HG03280 (cell line): ENCODE measurements at regions not wholly inside any gene's neighbourhood (a gene's known extent, or its start where the extent isn't known, plus 50 kb on each side); places are given as distances from the start of the nearest gene placed in this dataset.

ENCODE experiments used
- ATAC-seq: cut with Tn5 transposase; IDR thresholded peaks from one replicate; pipeline ENCODE4 v1.9.1; 2021; ENCODE audit warnings: mild to moderate bottlenecking, moderate library complexity; ENCODE audit not compliant: unreplicated experiment

DNA sequence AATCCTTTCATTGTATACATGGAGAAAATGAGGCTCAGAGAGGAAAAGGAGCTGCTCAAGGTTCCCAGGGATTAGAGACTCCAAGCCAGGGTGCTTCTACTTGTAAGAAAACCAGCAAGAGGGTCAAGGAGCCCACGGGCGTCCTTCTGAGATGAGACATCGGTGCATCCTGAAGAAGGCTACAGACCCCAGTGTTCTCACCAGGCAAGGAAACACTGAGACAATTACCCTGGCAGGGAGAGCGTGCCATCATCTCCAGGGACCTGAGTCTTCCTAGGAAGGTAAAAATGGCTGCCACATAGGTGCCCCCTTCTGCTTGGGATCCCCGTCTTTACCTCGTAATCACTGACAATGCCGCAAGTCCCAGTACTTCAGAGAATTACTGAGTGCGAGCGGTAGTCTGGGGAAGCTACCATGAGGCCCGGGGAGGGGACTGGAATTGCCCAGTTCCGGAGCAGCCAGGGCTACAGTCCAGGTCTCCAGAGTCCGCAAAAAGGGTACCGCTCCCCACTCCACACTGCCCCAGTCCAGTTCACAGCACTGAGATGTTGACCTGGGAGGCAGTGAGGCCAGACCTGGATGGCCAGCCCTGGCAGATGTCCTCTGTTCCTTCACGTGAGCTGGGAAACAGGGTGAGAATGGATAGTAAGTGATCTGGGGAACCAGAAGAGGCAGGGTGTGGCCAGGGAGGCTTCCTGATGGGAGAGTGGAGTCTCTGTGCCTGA is 164.7 kb upstream of the SMAD3 start:
- no peak for ATAC-seq

DNA sequence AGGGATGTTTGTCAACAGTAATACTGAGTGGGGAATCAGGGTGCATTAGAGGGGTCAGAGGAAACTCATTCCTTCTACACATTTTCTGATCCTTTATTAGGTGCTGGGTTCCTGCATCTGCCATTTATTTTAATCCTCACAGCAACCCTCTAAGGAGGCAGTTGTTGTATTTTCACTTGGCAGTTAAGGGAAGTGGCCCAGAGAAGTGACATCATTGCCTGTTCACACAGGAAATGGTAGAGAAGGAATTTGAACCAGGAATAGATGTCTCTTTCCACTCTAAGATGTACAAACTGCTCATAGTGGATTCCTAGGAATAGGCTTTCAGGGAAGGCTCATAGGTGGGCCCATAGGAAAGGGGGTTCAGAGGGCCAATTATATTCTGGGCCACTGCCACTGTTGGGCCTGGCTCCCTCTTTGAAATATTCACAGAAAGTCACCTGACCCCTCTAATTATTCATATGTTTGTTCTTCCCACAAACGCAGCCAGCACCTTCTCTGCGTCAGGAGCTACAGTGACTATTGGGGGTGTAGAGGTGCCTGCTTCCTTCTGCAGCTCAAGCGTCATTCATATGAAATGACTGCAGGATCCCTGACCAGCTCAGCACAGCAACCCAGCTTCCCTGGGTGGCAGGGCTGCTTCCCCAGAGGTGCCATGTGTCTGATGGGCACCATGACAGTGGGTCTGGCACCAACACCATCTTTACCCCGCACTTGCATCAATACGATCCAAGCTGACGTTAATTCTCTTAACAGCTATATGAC is 163.9 kb upstream of the SMAD3 start:
- no peak for ATAC-seq

DNA sequence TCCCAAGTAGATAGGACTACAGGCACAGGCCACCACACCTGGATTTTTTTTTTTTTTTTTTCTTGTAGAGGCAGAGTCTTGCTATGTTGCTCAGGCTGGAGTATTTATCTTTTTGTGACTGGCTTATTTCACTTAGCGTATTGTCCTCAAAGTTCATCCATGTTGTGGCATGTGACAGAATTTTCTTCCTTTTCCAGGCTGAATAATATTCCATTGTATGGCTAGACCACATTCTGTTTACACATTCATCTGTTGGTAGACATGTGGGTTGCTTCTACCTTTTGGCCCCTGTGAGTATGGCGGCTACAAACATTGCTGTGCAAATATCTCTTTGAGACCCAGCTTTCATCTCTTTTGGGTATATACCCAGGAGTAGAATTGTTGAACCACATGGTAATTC is 160.2 kb upstream of the SMAD3 start:
- no peak for ATAC-seq

DNA sequence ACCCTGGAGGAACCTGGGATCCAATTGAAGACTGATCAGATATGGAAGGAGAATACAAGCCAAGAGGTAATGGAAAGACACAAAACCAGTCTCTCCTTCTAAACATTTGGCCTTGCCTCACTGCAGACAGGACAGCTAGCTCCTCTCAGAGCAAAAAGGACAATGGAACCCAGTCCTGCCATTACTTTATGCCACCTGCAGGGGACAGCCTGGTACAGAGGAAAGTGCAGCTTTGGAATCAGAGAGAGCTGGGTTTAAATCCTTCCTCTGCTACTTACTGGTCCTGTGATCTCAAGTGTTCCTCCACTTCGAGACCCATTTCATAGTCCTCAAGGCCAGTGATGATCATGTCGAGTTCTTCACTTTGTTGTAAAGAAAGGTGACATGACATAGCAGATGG is 159.4 kb upstream of the SMAD3 start:
- ATAC-seq, result no peak

DNA sequence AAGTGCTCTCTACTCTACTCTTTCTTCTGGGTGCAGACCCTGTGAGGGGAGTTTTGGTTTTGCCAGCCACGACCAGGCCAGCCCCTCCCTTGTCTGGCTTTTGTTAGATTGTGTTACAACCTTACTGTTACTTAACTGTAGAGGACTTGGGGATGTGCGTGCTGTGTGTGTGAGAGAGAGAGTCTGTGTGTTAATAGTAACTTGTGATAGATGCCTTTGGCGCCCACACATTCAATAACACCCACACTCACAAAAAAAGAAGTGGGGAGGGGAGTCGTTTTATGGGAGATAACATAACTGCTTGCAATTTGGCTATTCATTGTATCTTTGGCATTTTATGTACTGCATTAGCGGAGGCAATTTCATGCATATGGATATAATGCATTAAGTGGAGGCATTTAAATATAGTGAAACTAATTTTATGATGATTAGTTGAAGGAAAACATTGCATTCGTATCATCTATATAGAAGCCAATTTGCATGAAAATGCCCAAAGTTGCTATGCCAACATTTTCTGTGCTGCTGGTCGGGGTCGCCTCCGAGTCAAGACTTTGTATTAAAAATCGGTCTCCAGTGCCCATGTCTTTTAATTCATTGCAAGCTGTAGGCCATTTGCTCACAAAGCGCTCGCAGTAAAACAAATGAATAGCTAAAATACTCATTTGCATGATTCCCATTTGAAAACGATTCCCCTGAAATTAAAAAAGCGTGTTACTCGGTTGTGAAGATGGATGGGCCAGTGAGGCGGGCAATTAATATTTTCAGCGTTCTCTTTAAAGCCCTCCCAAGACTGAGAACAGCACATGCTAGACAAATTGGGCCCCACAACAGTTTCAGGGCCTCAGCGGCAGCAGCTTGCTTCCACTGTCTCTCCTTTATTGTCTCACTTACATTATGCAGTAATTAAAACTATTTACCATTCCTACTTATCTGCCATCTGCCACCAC is 158.5 kb upstream of the SMAD3 start:
- no peak for ATAC-seq

DNA sequence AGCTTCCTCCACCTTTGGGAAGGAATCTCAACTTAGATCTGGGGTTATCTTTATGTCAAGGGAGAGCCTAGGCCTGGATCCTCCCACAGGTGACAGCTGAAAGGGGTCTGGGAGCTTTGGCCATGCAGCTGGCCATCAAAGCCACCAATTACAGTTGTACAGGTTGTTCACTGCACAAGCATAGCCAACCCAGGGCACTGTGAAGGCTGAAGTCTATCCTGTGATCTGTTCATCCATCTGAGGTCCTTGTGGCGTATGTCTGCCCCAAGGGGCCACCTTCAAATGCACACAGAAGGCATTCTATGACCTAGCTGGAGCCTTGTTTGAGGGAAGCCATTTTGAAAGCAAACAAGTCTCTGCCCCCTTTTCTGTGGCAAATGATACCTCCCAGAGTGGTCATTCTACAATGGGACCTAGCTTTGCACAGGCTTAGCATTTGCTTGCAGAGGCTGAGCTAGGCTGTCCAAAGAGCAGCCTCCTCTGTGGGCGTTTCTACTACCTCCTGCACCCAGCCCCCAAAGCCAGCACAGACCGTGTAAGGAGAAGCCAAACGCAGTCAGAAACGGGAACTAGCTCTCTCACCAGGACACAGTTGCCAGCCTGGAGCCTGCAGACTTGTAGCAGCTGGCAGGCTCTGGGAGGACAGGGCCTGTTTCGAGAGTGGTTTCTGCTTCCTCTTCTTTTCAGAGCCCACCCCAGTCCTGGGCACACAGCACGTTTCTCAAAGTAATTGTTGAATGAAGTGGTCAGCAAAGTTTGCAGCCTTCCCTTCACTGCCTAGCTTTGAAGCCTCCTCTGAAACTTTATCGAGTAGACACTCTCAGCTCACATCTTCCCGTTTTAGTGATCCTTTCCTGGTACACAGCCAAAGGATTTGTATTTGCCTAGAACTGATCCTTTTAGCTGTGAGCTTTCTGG is 157.3 kb upstream of the SMAD3 start:
- ATAC-seq, result no peak

DNA sequence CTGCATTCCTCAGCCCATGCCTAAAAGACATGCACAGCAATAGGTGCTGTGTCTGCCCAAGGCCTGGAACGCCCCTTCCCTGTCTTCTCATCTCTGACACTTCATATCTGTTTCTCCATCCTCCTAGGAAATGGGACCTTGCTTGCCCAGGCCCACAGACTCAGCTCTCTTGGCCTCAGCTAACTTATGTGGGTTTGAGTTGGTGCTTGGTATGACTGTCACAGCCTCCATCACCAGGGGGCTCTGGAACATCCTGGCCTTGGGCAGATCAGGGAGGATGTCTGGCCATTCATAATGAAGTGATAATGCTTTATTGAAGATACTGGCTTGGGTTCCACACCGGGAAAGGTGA is 156.7 kb upstream of the SMAD3 start:
- no peak for ATAC-seq

DNA sequence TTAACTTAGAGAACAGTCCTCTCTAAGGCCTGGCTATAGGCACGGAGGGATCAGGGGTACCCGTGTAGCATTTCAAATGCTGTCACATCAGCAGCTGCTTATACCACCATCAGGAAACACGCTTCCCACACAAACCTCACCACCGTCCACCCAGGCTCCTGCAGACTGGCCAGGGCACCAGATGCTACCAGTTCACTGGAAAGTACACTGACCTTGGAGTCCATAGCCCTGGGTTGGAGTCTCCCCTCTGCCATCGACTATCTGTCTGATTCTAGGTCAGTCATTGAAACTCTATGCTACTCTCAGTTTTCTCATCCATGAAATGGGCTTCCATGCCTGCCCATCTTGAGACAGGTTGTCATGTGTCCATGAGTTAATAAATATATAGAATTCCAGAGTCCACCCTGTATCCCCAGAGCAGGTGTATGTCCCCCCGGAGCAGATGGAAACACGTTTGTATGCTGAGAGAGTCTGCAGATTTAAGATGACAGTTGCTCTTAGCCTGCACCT is 156.0 kb upstream of the SMAD3 start:
- ATAC-seq, result no peak

DNA sequence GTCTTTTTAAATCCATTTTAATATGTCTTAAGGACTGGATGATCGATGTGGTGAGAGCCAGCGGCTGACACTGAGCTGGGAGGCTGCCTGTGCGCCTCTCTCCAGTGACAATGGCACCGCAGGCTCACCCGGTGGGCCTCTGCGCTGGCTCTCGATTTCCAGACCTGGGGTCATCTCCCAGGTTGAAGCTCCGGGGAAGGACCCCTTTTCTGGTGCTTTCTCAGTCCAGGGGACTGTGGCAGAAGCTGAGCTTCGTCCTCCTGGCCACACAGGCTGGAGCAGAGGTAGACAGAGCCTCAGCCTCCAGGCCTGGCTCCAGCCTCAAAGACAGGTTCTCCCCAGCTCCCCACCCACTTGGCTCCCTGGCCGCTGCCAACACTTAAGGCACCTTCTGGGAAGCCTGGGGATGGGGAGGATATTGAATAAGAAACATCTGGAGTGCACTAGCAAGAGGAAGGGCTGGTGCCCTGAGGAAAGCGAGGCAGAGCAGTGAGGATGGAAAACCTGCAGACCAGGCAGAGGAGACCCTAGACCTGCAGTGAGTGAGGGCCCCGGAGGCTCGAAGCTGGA is 154.2 kb upstream of the SMAD3 start:
- no peak for ATAC-seq

DNA sequence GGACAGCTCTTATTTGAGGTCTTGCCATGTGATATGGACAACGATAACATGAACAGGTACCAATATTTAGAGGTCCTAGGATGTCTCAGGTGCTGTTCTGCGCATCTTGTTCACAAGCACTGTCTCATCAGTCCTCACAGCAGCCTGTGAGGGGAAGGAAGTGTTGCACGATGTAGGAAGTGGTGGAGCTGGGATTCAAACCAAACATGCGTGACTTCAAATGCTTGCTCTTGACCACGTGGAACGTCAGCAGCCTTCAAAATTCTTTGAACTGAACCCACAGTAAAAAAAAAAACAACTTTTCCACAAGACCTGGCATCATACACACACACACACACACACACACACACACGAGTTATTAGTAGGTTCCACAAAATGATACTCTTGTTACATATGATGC is 153.4 kb upstream of the SMAD3 start:
- ATAC-seq, result no peak

DNA sequence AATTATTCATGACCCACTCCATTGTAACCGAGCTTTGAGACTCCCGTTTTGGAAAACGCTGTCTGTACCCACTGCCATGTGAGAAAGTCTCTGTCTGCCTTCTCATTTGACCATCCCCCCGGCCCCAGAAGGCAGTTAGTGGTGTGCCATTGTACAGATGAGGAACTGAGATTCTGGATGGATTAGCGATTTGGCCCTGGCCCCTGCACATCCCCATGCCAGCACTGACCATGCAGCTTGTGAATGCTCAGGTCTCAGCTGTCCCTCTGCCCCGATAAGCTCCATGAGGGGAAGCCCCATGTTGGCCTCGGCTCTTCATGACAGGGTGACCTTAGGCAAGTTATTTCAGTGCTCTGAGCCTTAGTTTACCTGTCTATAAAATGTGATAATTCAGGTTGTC is 153.0 kb upstream of the SMAD3 start:
- no peak for ATAC-seq

DNA sequence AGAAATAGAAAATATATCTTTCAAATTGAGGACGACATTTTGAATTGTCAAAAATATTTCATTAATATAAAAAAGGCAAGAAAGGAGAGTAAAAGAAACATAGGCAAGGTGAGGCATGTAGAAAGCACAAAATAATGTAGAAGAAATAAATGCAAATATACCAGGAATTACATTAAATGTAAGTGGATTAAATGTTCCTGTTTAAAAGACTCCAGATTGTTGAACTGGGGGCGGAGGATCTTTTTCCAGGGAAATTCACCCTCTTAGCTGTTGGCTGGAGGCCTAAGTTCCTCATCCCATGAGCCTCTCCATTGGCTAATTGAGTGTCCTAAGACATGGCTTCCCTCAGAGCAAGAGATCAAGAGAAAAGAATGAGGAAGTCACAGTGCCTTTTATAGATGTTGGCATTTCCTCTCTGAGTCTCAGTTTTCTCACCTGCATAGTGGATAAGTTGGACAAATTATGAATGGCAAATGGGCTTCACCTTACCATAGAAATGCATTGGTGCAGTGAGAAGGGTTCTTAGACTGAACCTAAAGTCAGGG is 147.4 kb upstream of the SMAD3 start:
- ATAC-seq, result no peak

DNA sequence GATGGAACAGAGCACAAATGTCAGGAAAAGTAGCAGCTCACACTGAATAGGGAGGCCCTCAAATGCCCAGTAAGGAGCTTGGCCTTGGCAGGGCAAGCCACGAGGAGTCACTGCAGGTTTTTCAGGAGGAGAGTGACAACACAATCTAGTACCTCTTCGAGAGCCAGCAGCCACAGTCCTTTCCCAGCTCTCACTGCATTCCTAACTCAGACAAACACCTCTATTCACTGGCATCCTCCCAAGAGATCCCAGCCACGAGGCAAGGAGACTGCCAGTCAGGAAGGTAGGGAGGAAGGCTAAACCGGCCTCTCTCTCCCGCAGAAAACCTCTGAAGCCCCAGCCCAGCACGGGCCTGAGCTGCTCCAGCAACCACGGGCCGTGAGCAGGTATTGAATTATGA is 146.0 kb upstream of the SMAD3 start:
- ATAC-seq, result no peak

DNA sequence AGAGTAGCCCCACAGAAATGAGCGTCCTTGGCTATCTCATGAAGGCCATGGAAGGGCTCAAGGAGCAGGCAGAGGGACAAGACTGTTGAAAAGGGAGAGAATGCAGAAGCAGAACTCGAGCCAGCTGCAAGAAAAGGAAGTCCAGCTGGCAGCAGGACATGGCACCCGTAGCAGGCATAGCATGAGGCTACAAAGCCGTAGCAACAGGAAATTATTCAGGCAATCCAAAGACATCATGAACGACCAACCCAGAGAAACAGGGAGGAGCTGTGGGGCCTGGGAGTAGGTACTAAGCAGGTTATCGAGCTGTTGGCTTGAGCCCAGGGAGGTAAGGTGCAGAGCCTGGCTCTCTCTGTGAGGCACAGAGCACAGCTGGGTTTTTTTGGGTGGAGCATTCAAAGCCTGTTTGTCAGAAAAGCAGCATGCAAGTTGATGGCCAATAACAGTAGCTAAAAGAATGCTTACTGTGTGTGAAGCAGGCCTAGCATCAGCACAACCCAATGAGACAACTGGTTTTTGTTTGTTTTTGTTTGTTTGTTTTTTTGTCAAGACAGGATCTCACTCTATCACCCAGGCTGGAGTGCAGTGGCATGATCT is 144.0 kb upstream of the SMAD3 start:
- no peak for ATAC-seq

DNA sequence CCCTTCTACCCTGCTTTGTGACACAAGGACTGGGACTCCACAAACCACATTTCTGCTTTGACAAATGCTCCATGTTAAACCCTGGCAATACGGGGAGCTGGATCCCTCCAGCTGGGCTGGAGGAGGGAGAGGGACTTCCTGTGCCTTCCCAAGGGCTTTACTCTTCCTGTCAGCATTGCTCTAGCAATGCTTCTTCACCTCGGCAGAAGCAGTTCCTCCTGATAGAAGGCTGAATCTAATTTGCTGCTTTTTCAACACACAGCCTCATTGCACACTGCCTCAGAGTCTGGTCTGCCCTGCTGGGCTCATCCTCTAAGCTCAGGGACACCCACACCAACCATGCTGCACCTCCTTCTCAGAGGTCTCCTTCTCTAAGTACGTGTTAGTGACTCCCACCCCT is 142.8 kb upstream of the SMAD3 start:
- ATAC-seq, result no peak

DNA sequence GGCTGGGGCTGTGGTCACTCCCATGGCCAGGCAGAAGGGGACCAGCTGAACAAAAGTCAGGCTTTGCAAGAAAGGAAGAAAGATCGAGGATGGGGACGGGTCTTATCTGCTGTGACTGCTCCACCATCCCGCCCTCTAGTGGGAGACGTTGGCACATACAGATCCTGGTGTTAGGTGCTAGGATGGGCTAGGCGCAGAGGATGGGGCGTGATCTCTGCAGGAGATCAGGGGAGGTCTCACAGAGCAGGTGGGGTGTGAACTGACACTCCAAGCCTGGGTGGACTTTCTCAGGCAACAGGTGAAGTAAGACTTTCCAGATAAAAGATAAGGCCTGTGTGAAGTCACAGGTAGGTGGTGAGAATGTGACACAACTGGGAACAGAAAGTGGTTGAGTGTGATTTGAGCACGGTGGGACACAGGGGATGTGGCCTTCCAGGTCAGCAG is 141.9 kb upstream of the SMAD3 start:
- no peak for ATAC-seq

DNA sequence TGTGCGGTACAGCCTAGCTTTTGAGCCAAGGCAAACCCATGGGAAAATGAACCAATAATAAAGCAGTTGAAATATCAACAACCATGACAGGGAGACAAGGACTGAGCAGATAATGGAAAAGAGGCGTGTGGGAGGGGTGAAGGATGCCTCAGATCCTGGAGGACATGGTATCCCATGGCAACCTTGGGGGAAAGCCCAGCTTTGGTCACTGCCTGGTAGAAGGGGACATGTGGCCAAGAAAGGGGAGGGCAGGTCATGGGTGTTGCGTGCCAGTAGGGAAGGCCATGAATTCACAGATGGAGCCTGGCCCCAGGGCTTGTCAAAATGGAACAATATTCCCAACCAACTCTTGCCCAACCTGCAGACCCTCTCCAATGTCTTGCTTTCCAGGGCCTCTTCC is 140.5 kb upstream of the SMAD3 start:
- no peak for ATAC-seq

DNA sequence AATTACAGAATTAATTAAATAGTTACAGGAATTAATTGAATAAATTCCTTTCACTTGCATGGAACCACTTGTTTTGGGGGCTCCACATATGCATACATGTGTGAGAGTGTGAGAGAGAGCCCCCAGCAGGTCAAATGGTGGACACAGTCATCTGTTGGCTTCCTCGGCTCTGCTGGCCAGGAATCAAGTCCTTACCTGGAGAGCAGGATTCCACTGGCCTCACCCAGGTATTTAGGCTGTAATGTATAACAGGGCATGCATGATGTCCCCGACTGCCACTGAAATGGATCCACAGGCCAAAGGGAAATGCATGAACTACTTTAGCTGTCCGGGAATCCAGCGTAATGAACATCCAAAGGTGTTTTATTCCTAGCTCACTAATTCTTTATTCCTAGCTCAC is 139.7 kb upstream of the SMAD3 start:
- ATAC-seq, result no peak
